BLaER1 treated with 17β-estradiol and CSF1 and Interleukin-3, amounts not matched to agents 10 nM and 100 nM (cell line): ENCODE measurements at regions not wholly inside any gene's neighbourhood (a gene's known extent, or its start where the extent isn't known, plus 50 kb on each side); places are given as distances from the start of the nearest gene placed in this dataset.
A peak's percentile ranks its signal among the peaks of the same experiment; 100 is the strongest.
"Not testable (repeated sequence)": the region's sequence is repeated elsewhere in the genome, so short reads cannot be mapped to it uniquely, and the experiment has no call there.

Experiments used
- H3K27ac ChIP-seq, 11 experiments: shearing (Covaris generic); formaldehyde crosslinking; 2 replicates each; pipeline ENCODE4 v1.8.1; 2022
- H3K27me3 ChIP-seq, 11 experiments: shearing (Covaris generic); formaldehyde crosslinking; 2 replicates each; pipeline ENCODE4 v1.8.1; 2022
- H3K36me3 ChIP-seq, 11 experiments: shearing (Covaris generic); formaldehyde crosslinking; 2 replicates each; pipeline ENCODE4 v1.8.1; 2022
- H3K4me1 ChIP-seq, 10 experiments: shearing (Covaris generic); formaldehyde crosslinking; 2 replicates each; pipeline ENCODE4 v1.8.1; 2022
- H3K4me2 ChIP-seq, 11 experiments: shearing (Covaris generic); formaldehyde crosslinking; 2 replicates each; pipeline ENCODE4 v1.8.1; 2022
- H3K4me3 ChIP-seq, 10 experiments: shearing (Covaris generic); formaldehyde crosslinking; 2 replicates each; pipeline ENCODE4 v1.8.1; 2022
- H3K9ac ChIP-seq, 11 experiments: shearing (Covaris generic); formaldehyde crosslinking; 2 replicates each; pipeline ENCODE4 v1.8.1; 2022
- H3K9me3 ChIP-seq, 11 experiments: shearing (Covaris generic); formaldehyde crosslinking; replicated peaks in 1 of 11; 2 replicates each; pipeline ENCODE4 v1.8.1; 2022
- H4K20me1 ChIP-seq, 11 experiments: shearing (Covaris generic); formaldehyde crosslinking; 2 replicates each; pipeline ENCODE4 v1.8.1; 2022
- Cebpa-rat ChIP-seq, 11 experiments: shearing (Covaris generic); IDR thresholded peaks; 2 replicates each; pipeline ENCODE4 v1.8.1; 2022

DNA sequence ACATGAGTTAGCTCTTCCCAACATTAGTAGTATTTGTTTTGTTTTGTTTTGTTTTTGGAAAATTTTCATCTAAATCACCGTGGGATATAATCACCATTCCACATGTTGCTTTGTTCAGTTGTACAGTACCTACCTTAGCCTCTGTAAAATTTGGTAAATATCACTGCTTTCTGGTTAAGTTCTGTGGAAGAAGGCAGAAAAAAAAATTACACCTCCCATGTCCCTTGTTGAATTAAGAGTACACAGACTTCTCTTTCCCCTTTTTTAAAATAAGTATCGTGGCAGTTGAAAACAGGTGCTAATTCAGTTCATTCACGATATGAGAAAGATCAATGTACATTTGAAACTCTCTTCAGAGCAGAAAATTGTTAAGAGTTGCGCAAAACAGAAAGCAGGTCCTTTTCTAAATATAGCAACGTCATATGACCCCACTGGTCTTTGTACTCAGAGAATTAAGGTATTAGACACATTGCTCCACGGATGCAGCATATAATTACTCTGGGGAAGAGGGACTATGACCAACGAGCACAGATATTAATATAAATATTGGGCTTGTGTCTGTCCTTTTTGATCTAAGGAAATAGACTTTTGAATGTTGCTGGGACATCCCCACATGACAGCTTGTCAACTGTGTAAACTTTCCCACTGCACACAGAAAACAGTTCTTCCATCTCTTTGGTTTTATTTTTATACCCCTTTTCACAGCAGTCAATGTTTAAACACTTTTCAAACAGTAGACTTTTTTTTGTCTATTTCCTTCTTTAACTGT, 58.6 kb upstream of the ZNF217 start:
- Histone ChIP-seq H3K9ac (peak overlapping the region; percentile 31 to 66 (median 59); a peak in 20 of 22 replicates), H3K9me3 (no peaks in the 10 kb centered on the region), H3K4me3 (no peak overlapping the region), H3K27me3 (no peaks in the 10 kb centered on the region), H4K20me1 (no peaks in the 10 kb centered on the region), H3K4me1 (peaks cover 54 to 82% (median 63%) of the 10 kb centered on the region in 10 experiments), H3K36me3 (no peaks in the 10 kb centered on the region), H3K4me2 (peak overlapping the region; percentile 52 to 95 (median 78)), H3K27ac (peak overlapping the region; percentile 39 to 89 (median 75); a peak in 21 of 22 replicates)
- TF ChIP-seq Cebpa-rat (IDR thresholded peaks at IDR 0.05): peak in 2 of 11 experiments; percentile 62 to 71; a peak in 3 of 22 replicates

DNA sequence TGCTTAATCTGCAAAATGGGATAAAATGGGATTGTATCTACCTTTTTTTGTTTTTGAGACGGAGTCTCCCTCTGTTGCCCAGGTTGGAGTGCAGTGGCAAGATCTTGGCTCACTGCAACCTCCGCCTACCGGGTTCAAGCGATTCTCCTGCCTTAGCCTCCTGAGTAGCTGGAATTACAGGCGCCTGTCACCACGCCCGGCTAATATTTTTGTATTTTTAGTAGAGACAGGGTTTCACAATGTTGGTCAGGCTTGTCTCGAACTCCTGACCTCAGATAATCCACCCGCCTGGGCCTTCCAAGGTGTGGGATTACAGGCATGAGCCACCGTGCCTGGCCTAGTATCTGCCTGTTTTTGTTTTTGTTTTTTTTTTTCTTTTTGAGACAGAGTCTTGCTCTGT, 55.9 kb upstream of the ZNF217 start:
- not testable (repeated sequence) for H3K9ac ChIP-seq, H3K36me3 ChIP-seq, H3K9me3 ChIP-seq, H3K4me3 ChIP-seq, H4K20me1 ChIP-seq, H3K27me3 ChIP-seq
- H3K4me1 ChIP-seq: peaks cover 31 to 79% (median 47%) of the 10 kb centered on the region in 10 experiments
- 0 out of 22 replicates have a peak overlapping the region, but pooled peaks of 2 of the 11 experiments have one; percentile 21 to 23 for H3K4me2 ChIP-seq
- peak overlapping the region in 4 of 11 experiments; percentile 8 to 23 (median 18); a peak in 3 of 22 replicates for H3K27ac ChIP-seq

DNA sequence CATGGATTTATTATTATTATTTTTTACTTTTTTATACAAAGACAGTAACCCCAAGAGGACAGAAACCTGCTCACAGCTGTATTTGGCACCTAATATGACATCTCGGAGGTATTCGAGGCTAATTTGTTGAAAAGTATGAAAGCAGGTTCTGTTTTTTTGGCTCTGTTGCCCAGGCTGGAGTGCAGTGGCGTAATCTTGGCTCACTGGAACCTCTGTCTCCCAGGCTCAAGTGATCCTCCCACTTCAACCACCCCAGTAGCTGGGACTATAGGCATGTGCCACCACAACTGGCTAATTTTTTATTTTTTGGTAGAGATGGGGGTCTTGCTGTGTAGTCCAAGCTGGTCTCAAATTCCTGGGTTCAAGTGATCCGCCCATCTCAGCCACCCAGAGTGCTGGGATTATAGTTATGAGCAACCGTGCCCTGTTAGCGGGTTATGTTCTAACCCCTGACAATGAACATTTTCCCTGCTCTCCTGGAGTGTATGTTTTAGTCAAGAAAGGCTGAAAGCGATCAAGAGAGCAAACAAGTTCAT, 53.7 kb upstream of the ZNF217 start:
- Histone ChIP-seq H3K9ac (no peak overlapping the region), H3K4me1 (peaks cover 29 to 77% (median 43%) of the 10 kb centered on the region in 10 experiments), H3K4me2 (no peak overlapping the region), H3K36me3 (no peaks in the 10 kb centered on the region), H3K9me3 (no peaks in the 10 kb centered on the region), H3K4me3 (no peak overlapping the region), H3K27ac (peak overlapping the region in 4 of 11 experiments; percentile 5 to 34 (median 16); a peak in 6 of 22 replicates), H4K20me1 (no peaks in the 10 kb centered on the region), H3K27me3 (no peaks in the 10 kb centered on the region)
- TF ChIP-seq Cebpa-rat (IDR thresholded peaks at IDR 0.05): no peak

DNA sequence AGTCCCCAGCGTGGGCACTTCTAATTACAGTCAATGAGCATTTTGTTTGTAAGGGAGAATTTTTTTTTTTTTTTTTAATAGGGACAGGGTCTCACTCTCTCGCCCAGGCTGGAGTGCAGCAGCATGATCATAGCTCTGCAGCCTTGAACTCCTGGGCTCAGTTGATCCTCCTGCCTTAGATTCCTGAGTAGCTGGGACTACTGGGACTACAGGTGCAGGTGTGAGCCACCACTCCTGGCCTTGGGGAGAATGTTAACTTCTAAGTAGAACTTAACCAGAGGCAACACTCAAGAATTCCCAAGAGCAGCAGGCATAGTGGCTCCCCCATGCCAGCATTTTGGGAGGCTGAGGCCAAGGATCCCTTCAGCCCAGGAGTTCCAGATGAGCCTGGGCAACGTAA, 52.9 kb upstream of the ZNF217 start:
- peaks cover 29 to 77% (median 42%) of the 10 kb centered on the region in 10 experiments for H3K4me1 ChIP-seq
- TF ChIP-seq Cebpa-rat (IDR thresholded peaks at IDR 0.05): no peak
- H3K9me3 ChIP-seq: no peaks in the 10 kb centered on the region
- H3K4me3 ChIP-seq: no peak overlapping the region
- H3K36me3 ChIP-seq: no peaks in the 10 kb centered on the region
- no peaks in the 10 kb centered on the region for H4K20me1 ChIP-seq
- H3K9ac ChIP-seq: no peak overlapping the region
- H3K27ac ChIP-seq: peak overlapping the region in 2 of 11 experiments; percentile 15 to 17; a peak in 2 of 22 replicates
- H3K4me2 ChIP-seq: no peak overlapping the region; a peak in 1 of 22 replicates
- H3K27me3 ChIP-seq: no peaks in the 10 kb centered on the region

DNA sequence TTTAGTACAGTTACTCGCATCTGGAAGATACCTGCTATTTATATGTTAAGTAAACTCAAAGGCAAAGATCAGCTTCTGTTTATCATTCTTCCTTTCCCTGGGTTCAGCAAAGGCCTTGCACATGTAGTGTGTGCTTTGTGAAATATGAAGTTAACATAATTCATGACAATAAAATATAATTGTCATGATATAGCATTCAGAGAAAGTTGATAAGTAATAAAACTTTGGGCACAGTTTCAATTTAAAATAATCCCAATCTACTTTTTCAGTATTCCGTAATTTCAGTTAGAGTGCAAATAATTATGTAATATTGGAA, 51.9 kb upstream of the ZNF217 start:
- H3K36me3 ChIP-seq: no peaks in the 10 kb centered on the region
- H3K4me1 ChIP-seq: peaks cover 31 to 76% (median 48%) of the 10 kb centered on the region in 10 experiments
- no peak for TF ChIP-seq Cebpa-rat (IDR thresholded peaks at IDR 0.05)
- H3K9ac ChIP-seq: no peak overlapping the region
- peak overlapping the region in 6 of 11 experiments; percentile 7 to 93 (median 87); a peak in 5 of 22 replicates for H3K27ac ChIP-seq
- no peak overlapping the region for H3K4me3 ChIP-seq
- no peaks in the 10 kb centered on the region for H4K20me1 ChIP-seq
- H3K4me2 ChIP-seq: 0 out of 22 replicates have a peak overlapping the region, but pooled peaks of 3 of the 11 experiments have one; percentile 3 to 85 (median 8)
- no peaks in the 10 kb centered on the region for H3K9me3 ChIP-seq
- H3K27me3 ChIP-seq: no peaks in the 10 kb centered on the region

DNA sequence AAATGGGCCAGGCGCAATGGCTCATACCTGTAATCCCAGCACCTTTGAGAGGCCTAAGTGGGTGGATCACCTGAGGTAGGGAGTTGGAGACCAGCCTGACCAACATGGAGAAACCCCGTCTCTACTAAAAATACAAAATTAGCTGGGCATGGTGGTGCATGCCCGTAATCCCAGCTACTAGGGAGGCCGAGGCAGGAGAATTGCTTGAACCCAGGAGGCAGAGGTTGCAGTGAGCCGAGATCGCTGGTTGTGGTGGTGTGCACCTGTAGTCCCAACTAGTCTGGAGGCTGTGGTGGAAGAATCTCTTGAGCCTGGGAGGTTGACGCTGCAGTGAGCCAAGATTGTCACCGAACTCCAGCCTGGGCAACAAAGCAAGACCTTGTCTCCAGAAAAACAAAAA, 50.5 kb upstream of the ZNF217 start:
- Histone ChIP-seq H3K4me1 (peaks cover 31 to 66% (median 46%) of the 10 kb centered on the region in 10 experiments), H3K27ac (peak overlapping the region; percentile 77 to 93 (median 89); a peak in 20 of 22 replicates), H3K9ac (peak overlapping the region in 7 of 11 experiments; percentile 25 to 82 (median 79); a peak in 11 of 22 replicates), H3K4me2 (peak overlapping the region; percentile 69 to 96 (median 84))
- H3K4me3 ChIP-seq, H3K9me3 ChIP-seq, H3K36me3 ChIP-seq, H3K27me3 ChIP-seq, H4K20me1 ChIP-seq: not testable (repeated sequence)
